Vagina (tissue), 2 donors: ENCODE measurements at regions not wholly inside any gene's neighbourhood (a gene's known extent, or its start where the extent isn't known, plus 50 kb on each side); places are given as distances from the start of the nearest gene placed in this dataset.

ENCODE experiments used
- DNase-seq, 2 donors: peaks; one replicate each; pipeline ENCODE4 v3.0.0-alpha.2; 2017; ENCODE audit errors: extremely low spot score in 2 of 2
- H3K27ac ChIP-seq: fragments of 200-600 bp; sonication (generic); one replicate; pipeline ENCODE4 v1.5.1; 2019
- H3K27me3 ChIP-seq: fragments of 200-600 bp; sonication (generic); one replicate; pipeline ENCODE4 v1.5.1; 2019
- H3K36me3 ChIP-seq, 2 donors: fragments of 200-600 bp; sonication (generic); one replicate each; pipeline ENCODE4 v1.5.1; 2017 to 2019
- H3K4me1 ChIP-seq: fragments of 200-600 bp; sonication (generic); one replicate; pipeline ENCODE4 v1.5.1; 2019
- H3K4me3 ChIP-seq, 2 donors: fragments of 200-600 bp; sonication (generic); 1 replicate in 1 of 2; 2 replicates in 1 of 2; pipeline ENCODE4 v1.5.1; 2016 to 2019
- H3K9me3 ChIP-seq: fragments of 200-600 bp; sonication (generic); one replicate; pipeline ENCODE4 v1.5.1; 2019
- POLR2A ChIP-seq, 2 donors: fragments of 450-650 bp; IDR thresholded peaks; one replicate each; pipeline ENCODE4 v1.6.1; 2017; ENCODE audit warnings: antibody characterized with exemption in 2 of 2, mild to moderate bottlenecking in 2 of 2, moderate library complexity in 2 of 2
- POLR2AphosphoS5 ChIP-seq, 2 donors: sonication (generic); formaldehyde crosslinking; IDR thresholded peaks; one replicate each; pipeline ENCODE4 v1.9.0; 2017; ENCODE audit warnings: antibody characterized with exemption in 2 of 2, mild to moderate bottlenecking in 2 of 2, low read depth in 1 of 2; ENCODE audit not compliant: insufficient read depth in 1 of 2
- intact Hi-C: fragments of 100-400 bp; cut with DNase I; formaldehyde crosslinking; loops from one replicate; pipeline ENCODE4 v1.15.1; 2023
- TF ChIP-seq, protein P1 (sequence below), 3 experiments: fragments of 450-650 bp in 2 of 3; fragments of 200-600 bp in 1 of 3; sonication (generic) in 1 of 3; IDR thresholded peaks; one replicate each; pipeline ENCODE4 v1.5.1; 2017 to 2019; ENCODE audit warnings: antibody characterized with exemption in 3 of 3, mild to moderate bottlenecking in 2 of 3, moderate library complexity in 2 of 3

DNA sequence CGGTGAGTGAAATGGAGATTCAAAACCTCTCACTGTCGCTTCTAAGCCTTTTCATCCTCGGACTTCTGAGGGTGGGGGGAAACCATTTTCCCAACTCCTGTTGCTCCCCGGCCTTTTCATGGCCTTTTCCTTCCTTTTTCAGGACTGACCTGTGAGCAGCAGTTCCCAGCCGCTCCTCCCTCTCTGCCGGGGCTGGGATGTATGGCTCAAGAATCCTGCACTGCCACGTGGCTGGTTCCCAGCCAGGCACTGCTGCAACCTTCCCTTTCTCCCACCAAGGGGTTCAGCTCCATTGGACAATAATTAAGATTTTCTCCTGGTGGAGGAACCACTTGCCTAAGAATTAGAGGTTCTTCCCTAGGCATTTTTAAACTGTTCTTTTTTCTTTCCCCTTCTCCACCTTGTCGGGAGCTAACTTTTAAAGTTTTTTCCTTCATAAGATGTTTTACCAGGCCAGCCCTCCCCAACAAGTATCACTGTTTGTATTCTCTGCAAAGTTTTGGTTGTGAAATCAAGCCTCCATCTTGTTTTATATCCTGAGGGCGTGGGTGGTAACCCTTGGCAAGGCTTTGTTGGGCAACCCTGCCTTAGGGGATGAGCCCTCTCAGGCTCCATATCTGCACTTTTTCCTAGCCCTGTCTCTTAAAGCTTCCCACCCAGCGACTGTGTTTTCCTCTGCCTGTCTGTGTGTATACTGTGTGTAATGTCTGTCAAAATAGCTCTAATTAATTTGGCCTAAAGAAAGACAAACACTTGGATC lies 1166.6 kb upstream of the ADGRL2 start:
- no peak for DNase-seq
- H3K27ac ChIP-seq = no peak overlapping the region
- no peaks in the 10 kb centered on the region for H3K9me3 ChIP-seq
- intact Hi-C loops = no loop called here
- H3K27me3 ChIP-seq = no peaks in the 10 kb centered on the region
- no peaks in the 10 kb centered on the region for H3K4me1 ChIP-seq
- no peaks in the 10 kb centered on the region for H3K36me3 ChIP-seq
- no peak overlapping the region for H3K4me3 ChIP-seq
- TF ChIP-seq, protein P1, sequence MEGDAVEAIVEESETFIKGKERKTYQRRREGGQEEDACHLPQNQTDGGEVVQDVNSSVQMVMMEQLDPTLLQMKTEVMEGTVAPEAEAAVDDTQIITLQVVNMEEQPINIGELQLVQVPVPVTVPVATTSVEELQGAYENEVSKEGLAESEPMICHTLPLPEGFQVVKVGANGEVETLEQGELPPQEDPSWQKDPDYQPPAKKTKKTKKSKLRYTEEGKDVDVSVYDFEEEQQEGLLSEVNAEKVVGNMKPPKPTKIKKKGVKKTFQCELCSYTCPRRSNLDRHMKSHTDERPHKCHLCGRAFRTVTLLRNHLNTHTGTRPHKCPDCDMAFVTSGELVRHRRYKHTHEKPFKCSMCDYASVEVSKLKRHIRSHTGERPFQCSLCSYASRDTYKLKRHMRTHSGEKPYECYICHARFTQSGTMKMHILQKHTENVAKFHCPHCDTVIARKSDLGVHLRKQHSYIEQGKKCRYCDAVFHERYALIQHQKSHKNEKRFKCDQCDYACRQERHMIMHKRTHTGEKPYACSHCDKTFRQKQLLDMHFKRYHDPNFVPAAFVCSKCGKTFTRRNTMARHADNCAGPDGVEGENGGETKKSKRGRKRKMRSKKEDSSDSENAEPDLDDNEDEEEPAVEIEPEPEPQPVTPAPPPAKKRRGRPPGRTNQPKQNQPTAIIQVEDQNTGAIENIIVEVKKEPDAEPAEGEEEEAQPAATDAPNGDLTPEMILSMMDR (IDR thresholded peaks at IDR 0.05) = no peak
- TF ChIP-seq POLR2AphosphoS5 (IDR thresholded peaks at IDR 0.05; ENCODE audit: insufficient read depth in 1 of 2, low read depth in 1 of 2) (no peak), POLR2A (IDR thresholded peaks at IDR 0.05) (no peak)

DNA sequence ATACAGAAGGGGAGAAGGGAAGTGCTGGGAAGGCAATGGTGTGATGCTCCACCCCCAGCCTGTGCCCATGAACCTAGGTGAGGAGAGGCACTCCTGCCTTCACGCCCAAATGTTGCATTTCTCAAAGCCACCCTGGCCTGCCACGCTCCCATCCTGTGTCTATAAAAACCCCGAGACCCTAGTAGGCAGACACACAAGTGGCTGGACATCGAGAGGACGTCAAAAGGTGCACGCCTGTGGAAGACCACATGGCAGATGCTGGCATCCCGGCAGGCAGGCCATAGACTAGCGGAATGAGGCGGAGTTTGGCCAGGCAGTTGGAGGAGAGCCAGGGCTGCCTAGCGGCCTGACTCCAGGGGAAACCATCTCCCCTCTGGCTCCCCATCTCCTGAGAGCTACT lies 1168.5 kb upstream of the ADGRL2 start:
- Histone ChIP-seq H3K27me3 (no peaks in the 10 kb centered on the region), H3K4me3 (no peak overlapping the region), H3K9me3 (no peaks in the 10 kb centered on the region), H3K27ac (no peak overlapping the region), H3K4me1 (no peaks in the 10 kb centered on the region), H3K36me3 (no peaks in the 10 kb centered on the region)
- no peak for DNase-seq
- TF ChIP-seq POLR2A (IDR thresholded peaks at IDR 0.05) (no peak), POLR2AphosphoS5 (IDR thresholded peaks at IDR 0.05; ENCODE audit: insufficient read depth in 1 of 2, low read depth in 1 of 2) (no peak)
- TF ChIP-seq, protein P1 (IDR thresholded peaks at IDR 0.05) = no peak
- intact Hi-C loops = no loop called here

DNA sequence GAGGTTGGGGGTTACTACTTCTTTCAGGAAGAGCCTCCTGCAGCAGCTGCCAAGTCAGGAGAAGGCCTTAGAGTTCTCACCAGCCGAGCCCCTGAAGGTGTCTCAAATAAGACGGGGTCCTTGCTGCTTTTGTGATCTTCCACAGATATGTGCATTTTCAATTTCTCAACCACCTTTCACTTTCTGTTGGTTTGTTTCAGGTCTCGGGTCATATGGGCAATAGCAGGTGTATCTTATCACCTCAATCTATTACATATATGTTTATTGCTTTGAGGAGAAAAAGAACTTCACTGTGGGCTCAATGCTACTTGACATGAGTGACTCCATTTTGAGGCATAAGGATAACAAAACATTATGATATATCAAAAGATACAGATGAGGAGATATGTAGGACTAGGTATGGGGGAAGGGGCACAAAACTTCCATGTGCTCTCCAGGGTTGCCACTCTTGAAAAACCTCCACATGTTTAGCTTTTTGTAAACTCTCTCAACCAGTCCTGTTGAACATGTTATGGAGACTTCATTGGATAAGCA lies 1171.4 kb upstream of the ADGRL2 start:
- H3K4me3 ChIP-seq = no peak overlapping the region
- H3K36me3 ChIP-seq = no peaks in the 10 kb centered on the region
- H3K9me3 ChIP-seq = no peaks in the 10 kb centered on the region
- no peaks in the 10 kb centered on the region for H3K4me1 ChIP-seq
- H3K27ac ChIP-seq = no peak overlapping the region
- intact Hi-C loops = no loop called here
- H3K27me3 ChIP-seq = no peaks in the 10 kb centered on the region
- DNase-seq = no peak
- TF ChIP-seq, protein P1 (IDR thresholded peaks at IDR 0.05) = no peak
- TF ChIP-seq POLR2AphosphoS5 (IDR thresholded peaks at IDR 0.05; ENCODE audit: insufficient read depth in 1 of 2, low read depth in 1 of 2) = no peak
- TF ChIP-seq POLR2A (IDR thresholded peaks at IDR 0.05) = no peak

DNA sequence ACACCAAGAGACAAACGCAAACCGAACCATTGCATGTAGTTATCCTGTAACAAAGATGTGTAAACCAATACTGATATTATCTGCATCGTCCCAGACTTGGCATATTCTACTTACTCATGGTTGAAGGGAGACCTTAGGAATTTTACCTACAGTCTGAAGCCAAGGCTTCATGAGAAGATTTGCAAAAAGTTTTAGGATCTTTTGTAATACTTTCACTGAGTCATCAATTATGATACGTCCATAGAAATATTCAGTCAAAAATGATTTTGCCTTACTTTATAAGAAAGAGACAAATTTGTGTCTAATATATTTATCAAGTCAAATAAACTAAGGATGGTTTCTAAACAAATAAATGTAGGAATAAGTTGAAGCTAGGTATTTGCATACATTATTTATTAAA lies 1176.1 kb upstream of the ADGRL2 start:
- H3K4me1 ChIP-seq = no peaks in the 10 kb centered on the region
- no peak for DNase-seq
- H3K27ac ChIP-seq = no peak overlapping the region
- no peaks in the 10 kb centered on the region for H3K9me3 ChIP-seq
- no peaks in the 10 kb centered on the region for H3K36me3 ChIP-seq
- TF ChIP-seq POLR2A (IDR thresholded peaks at IDR 0.05) = no peak
- TF ChIP-seq, protein P1 (IDR thresholded peaks at IDR 0.05) = no peak
- no peak for TF ChIP-seq POLR2AphosphoS5 (IDR thresholded peaks at IDR 0.05; ENCODE audit: insufficient read depth in 1 of 2, low read depth in 1 of 2)
- no peaks in the 10 kb centered on the region for H3K27me3 ChIP-seq
- intact Hi-C loops = no loop called here
- no peak overlapping the region for H3K4me3 ChIP-seq

DNA sequence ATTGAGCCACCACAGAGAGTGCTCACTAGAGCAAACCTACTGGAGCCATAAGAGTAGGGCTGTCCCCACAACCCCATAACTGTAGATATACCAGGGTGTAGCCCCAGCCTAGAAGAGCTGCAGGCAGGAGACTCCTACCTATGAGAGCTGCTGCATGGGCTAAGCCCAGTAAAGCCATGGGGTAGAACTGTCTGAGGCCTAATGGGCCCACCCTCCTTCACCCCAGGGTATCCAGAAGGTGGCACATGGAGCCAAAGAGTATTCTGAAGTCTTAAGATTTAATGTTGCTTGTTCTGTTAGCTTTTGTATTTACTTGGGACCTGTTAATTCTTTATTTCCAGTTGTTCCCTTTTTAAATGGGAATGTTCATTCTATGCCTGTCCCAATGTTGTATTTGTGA lies 1193.7 kb upstream of the ADGRL2 start:
- Histone ChIP-seq H3K27ac (no peak overlapping the region), H3K4me3 (no peak overlapping the region), H3K9me3 (peaks cover 4% of the 10 kb centered on the region), H3K36me3 (no peaks in the 10 kb centered on the region), H3K4me1 (no peaks in the 10 kb centered on the region), H3K27me3 (no peaks in the 10 kb centered on the region)
- no peak for TF ChIP-seq POLR2A (IDR thresholded peaks at IDR 0.05)
- no peak for TF ChIP-seq POLR2AphosphoS5 (IDR thresholded peaks at IDR 0.05; ENCODE audit: insufficient read depth in 1 of 2, low read depth in 1 of 2)
- TF ChIP-seq, protein P1 (IDR thresholded peaks at IDR 0.05) = no peak
- intact Hi-C loops = no loop called here
- DNase-seq = no peak
